Stimulated activated CD4-positive, alpha-beta T cell treated with anti-CD3 and anti-CD28 coated beads, Interleukin-12 subunit alpha, Interleukin-12 subunit beta, amount 100 ng/mL, for 24 hours (primary cell): ENCODE measurements at regions not wholly inside any gene's neighbourhood (a gene's known extent, or its start where the extent isn't known, plus 50 kb on each side); places are given as distances from the start of the nearest gene placed in this dataset.
"Not testable (repeated sequence)": the region's sequence is repeated elsewhere in the genome, so short reads cannot be mapped to it uniquely, and the experiment has no call there.

Source experiments
- DNase-seq, 2 experiments: peaks; one replicate each; pipeline ENCODE4 v3.0.0-alpha.2; 2020; ENCODE audit warnings: low read depth in 2 of 2

GRCh38 chr3:74054566-74054965, 429.8 kb upstream of the PDZRN3 start:
- DNase-seq, result no peak

GRCh38 chr3:74053970-74054516, 429.3 kb upstream of the PDZRN3 start:
- DNase-seq, result no peak

- no peak for DNase-seq
Observed at GRCh38 chr3:74049444-74049843, 424.7 kb upstream of the PDZRN3 start.

- DNase-seq, result no peak
Observed at GRCh38 chr3:74048699-74049098, 424.0 kb upstream of the PDZRN3 start.

GRCh38 chr3:74045000-74045399, 420.3 kb upstream of the PDZRN3 start:
- no peak for DNase-seq

GRCh38 chr3:74041068-74041675, 416.4 kb upstream of the PDZRN3 start:
- DNase-seq, result no peak

GRCh38 chr3:74039105-74039504, 414.4 kb upstream of the PDZRN3 start:
- DNase-seq, result no peak

- DNase-seq, result no peak
Observed at GRCh38 chr3:74036568-74036967, 411.8 kb upstream of the PDZRN3 start.

- DNase-seq, result no peak
Observed at GRCh38 chr3:74036102-74036501, 411.4 kb upstream of the PDZRN3 start.

GRCh38 chr3:74033806-74034205, 409.1 kb upstream of the PDZRN3 start:
- DNase-seq, result no peak

- no peak for DNase-seq
Observed at GRCh38 chr3:74033381-74033780, 408.6 kb upstream of the PDZRN3 start.

GRCh38 chr3:74027121-74027520, 402.4 kb upstream of the PDZRN3 start:
- DNase-seq, result no peak

GRCh38 chr3:74023395-74023794, 398.7 kb upstream of the PDZRN3 start:
- no peak for DNase-seq

GRCh38 chr3:74021449-74021848, 396.7 kb upstream of the PDZRN3 start:
- DNase-seq, result no peak

- no peak for DNase-seq
Observed at GRCh38 chr3:74009961-74010844, 385.5 kb upstream of the PDZRN3 start.

- no peak for DNase-seq
Observed at GRCh38 chr3:74004386-74004785, 379.6 kb upstream of the PDZRN3 start.

- DNase-seq, result no peak
Observed at GRCh38 chr3:74003734-74004133, 379.0 kb upstream of the PDZRN3 start.

GRCh38 chr3:74001436-74001835, 376.7 kb upstream of the PDZRN3 start:
- DNase-seq, result no peak

GRCh38 chr3:74000725-74001124, 376.0 kb upstream of the PDZRN3 start:
- DNase-seq, result no peak

- no peak for DNase-seq
Observed at GRCh38 chr3:73999501-73999900, 374.8 kb upstream of the PDZRN3 start.

- not testable (repeated sequence) for DNase-seq
Observed at GRCh38 chr3:73990691-73991090, 365.9 kb upstream of the PDZRN3 start.

GRCh38 chr3:73966733-73967132, 342.0 kb upstream of the PDZRN3 start:
- no peak for DNase-seq

- DNase-seq, result no peak
Observed at GRCh38 chr3:73964818-73965217, 340.1 kb upstream of the PDZRN3 start.
